Activated naive CD8-positive, alpha-beta T cell treated with anti-CD3 and anti-CD28 coated beads, Interleukin-2, amount 50 U/mL, for 24 hours (primary cell): ENCODE measurements at regions not wholly inside any gene's neighbourhood (a gene's known extent, or its start where the extent isn't known, plus 50 kb on each side); places are given as distances from the start of the nearest gene placed in this dataset.
"Not testable (repeated sequence)": the region's sequence is repeated elsewhere in the genome, so short reads cannot be mapped to it uniquely, and the experiment has no call there.

Source experiments
- ATAC-seq: fragments of 150-1000 bp; cut with Tn5 transposase; one replicate; pipeline ENCODE4 v1.10.0; 2021
- DNase-seq: peaks from one replicate; pipeline ENCODE4 v3.0.0; 2021
- H3K27ac Mint-ChIP-seq: one replicate; pipeline ENCODE4 v1.8.0; 2021; ENCODE audit warnings: mild to moderate bottlenecking, mixed read lengths
- H3K27me3 Mint-ChIP-seq: one replicate; pipeline ENCODE4 v1.8.0; 2021; ENCODE audit warnings: mixed read lengths
- H3K36me3 Mint-ChIP-seq: one replicate; pipeline ENCODE4 v1.8.0; 2021; ENCODE audit warnings: low read depth, mixed read lengths
- H3K4me1 Mint-ChIP-seq: one replicate; pipeline ENCODE4 v1.8.0; 2021; ENCODE audit warnings: mixed read lengths
- H3K4me3 Mint-ChIP-seq: one replicate; pipeline ENCODE4 v1.8.0; 2021; ENCODE audit warnings: mild to moderate bottlenecking, moderate library complexity, mixed read lengths
- H3K9me3 Mint-ChIP-seq: one replicate; pipeline ENCODE4 v1.8.0; 2021; ENCODE audit warnings: mixed read lengths

DNA sequence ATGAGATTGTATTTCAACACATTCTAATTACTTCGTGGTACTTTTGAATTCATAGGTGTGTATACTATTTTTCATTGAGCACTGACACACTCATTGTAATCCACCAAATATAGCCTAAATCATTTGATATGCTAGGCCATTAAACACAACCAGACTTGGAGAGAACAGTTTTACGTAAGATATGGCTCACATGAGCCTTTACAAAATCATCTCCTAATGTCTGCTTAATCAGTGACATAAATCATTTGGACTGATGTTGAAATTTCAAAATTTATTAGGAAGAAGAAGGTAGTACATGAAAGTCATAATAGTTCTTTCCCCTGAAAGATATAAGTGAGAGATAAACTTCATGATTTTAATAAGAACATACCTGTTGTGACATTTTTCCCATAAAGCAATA is 550.2 kb upstream of the LINC00305 start:
- Mint-ChIP-seq H3K36me3 (no peaks in the 10 kb centered on the region), H3K27me3 (no peaks in the 10 kb centered on the region), H3K9me3 (peaks cover 5% of the 10 kb centered on the region), H3K4me1 (no peaks in the 10 kb centered on the region), H3K4me3 (no peak overlapping the region), H3K27ac (no peak overlapping the region)
- no peak for DNase-seq
- ATAC-seq, result no peak

DNA sequence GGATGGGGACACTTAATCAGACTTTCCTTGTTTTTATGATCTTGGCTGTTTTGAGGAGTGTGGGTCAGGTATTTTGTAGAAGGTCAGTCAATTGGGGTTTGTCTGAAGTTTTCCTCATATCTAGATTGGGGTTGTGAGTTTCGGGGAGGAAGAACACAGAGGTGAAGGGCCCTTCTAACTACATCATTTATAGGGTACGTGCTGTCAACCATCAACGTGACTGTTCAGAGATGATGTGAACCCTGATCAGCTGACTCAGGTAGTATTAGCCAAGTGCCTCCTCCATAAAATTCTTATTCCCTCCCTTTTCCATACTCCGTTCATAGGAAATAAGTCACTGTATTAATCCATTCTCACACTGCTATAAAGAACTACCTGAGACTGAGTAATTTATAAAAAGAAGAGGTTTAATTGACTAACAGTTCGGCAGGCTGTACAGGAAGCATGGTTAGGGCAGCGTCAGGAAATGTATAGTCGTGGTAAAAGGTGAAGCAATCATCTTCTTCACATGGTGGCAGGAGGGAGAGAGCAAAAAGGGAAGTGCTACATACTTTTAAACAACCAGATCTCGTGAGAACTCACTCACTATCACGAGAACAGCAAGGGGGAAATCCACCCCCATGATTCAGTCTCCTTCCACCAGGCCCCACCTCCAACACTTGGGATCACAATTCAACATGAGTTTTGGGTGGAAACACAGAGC is 547.1 kb upstream of the LINC00305 start:
- Mint-ChIP-seq H3K4me1 (no peaks in the 10 kb centered on the region), H3K27ac (no peak overlapping the region), H3K9me3 (no peaks in the 10 kb centered on the region), H3K27me3 (no peaks in the 10 kb centered on the region), H3K4me3 (no peak overlapping the region), H3K36me3 (no peaks in the 10 kb centered on the region)
- no peak for DNase-seq
- ATAC-seq, result no peak

DNA sequence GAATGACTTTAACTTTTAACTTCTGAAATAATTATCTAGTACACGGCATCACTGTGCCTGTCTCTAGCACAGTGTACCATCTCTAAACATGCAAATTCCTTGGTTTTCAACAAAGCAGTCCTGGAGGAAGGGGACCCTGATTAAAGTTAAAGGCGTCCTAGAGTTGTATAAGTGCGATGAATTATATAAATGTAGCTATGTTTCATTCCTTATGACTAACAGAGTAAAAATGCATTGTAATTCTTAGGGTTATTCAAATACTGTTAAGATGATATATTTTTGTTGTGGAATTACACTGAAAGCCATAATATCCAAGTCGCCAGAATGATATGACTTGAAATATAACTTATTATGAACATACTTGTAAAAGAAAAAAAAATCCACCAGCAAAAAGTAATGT is 544.9 kb upstream of the LINC00305 start:
- no peak for ATAC-seq
- no peak overlapping the region for H3K27ac Mint-ChIP-seq
- no peaks in the 10 kb centered on the region for H3K27me3 Mint-ChIP-seq
- no peaks in the 10 kb centered on the region for H3K4me1 Mint-ChIP-seq
- no peaks in the 10 kb centered on the region for H3K9me3 Mint-ChIP-seq
- H3K36me3 Mint-ChIP-seq, result no peaks in the 10 kb centered on the region
- H3K4me3 Mint-ChIP-seq, result no peak overlapping the region
- no peak for DNase-seq

DNA sequence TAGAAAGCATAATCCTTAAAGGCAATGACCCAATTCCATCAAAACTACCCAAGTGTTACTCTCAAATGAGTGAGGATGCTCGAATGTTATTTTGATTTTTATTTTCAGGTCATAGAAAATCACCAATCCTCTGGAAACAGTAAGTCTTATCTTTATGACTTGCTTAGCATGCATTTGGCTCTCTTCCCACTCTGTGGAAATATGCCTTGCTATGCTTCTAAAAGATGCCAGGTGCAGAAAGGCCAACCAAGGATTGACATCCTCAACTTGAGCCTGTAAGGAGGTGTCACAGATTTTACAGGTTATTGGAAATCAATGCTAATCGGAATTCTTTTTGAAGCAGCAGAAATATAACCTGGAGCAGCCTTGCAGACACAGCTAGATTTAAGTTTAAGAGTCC is 543.9 kb upstream of the LINC00305 start:
- H3K9me3 Mint-ChIP-seq, result no peaks in the 10 kb centered on the region
- no peaks in the 10 kb centered on the region for H3K4me1 Mint-ChIP-seq
- ATAC-seq (no peak), DNase-seq (no peak)
- H3K36me3 Mint-ChIP-seq, result no peaks in the 10 kb centered on the region
- no peaks in the 10 kb centered on the region for H3K27me3 Mint-ChIP-seq
- H3K4me3 Mint-ChIP-seq, result no peak overlapping the region
- H3K27ac Mint-ChIP-seq, result no peak overlapping the region

DNA sequence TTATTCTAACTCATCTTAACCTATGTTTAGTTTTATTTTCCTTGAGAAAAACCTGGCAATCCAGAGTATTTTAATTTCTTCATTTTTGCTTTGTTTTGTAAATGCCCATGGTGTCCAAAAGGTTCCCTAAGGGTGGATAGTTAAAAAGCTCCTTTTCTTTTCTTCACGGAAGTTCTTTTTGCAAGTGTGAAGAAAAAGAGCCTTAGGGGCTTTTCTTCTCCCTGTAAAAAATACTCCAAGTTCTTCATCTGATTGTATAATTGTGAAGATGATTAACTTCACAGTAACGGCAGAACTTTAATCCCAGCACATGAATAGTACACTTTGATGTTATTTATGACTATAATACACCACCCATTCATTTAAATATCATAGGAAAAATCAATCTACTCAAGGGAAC is 530.2 kb upstream of the LINC00305 start:
- Mint-ChIP-seq H3K4me3 (no peak overlapping the region), H3K27me3 (no peaks in the 10 kb centered on the region), H3K27ac (no peak overlapping the region), H3K9me3 (peaks cover 9% of the 10 kb centered on the region), H3K4me1 (no peaks in the 10 kb centered on the region), H3K36me3 (no peaks in the 10 kb centered on the region)
- no peak for DNase-seq
- ATAC-seq, result no peak

DNA sequence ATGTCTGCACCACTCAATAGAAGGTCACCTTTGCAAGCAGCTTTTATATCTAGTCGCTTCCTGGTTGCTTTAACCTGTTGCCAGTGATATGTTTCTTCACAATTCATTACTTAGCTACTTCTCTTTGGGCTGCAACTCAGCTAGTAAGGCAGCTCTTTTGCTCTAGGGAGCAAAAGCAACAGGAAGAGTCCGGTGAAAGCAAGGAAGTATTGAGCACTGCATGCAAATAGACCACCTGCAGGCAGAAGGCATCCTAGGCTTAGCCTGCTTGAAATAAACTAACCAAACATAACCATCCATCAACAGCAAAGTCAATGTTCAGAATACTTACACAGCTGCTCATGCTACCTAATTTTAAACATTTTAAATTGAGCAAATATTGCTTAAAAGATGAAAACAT is 529.2 kb upstream of the LINC00305 start:
- H3K9me3 Mint-ChIP-seq, result peaks cover 9% of the 10 kb centered on the region
- no peaks in the 10 kb centered on the region for H3K36me3 Mint-ChIP-seq
- H3K4me3 Mint-ChIP-seq, result no peak overlapping the region
- H3K4me1 Mint-ChIP-seq, result no peaks in the 10 kb centered on the region
- H3K27me3 Mint-ChIP-seq, result no peaks in the 10 kb centered on the region
- H3K27ac Mint-ChIP-seq, result no peak overlapping the region
- DNase-seq (no peak), ATAC-seq (no peak)

DNA sequence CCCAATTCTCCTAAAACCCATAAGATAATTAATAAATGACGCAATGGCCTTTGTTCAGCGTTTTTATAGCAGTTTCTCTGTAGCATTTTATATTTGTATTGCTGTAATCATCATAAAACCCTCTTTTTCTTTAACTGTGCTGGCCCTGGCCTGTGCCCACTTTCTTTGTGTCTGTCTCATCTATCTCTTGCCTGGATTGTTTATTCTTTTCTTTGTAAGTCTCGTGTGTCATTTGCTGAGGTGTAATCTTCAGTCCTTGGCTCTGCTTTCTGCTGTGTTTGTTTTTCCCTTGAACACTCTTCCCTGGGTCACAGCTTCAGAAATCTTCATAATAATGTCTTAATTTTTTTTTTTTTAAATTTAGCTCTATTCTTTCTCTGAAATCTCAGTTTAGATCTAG is 525.8 kb upstream of the LINC00305 start:
- Mint-ChIP-seq H3K4me3 (no peak overlapping the region), H3K36me3 (no peaks in the 10 kb centered on the region)
- no peak for ATAC-seq

DNA sequence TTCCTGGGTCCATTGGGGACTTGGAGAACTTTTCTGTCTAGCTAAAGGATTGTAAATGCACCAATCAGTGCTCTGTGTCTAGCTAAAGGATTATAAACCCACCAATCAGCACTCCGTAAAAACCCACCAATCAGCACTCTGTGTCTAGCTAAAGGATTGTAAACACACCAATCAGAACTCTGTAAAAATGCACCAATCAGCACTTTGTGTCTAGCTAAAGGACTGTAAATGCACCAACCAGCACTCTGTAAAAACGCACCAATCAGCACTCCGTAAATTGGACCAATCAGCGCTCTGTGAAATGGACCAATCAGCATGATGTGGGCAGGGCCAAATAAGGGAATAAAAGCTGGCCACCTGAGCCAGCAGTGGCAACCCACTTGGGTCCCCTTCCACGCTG is 522.4 kb upstream of the LINC00305 start:
- not testable (repeated sequence) for DNase-seq, H3K4me1 Mint-ChIP-seq, H3K36me3 Mint-ChIP-seq

More for the DNA sequence above, 525.8 kb upstream of the LINC00305 start:
- H3K4me1 Mint-ChIP-seq, result no peaks in the 10 kb centered on the region
- peaks cover 10% of the 10 kb centered on the region for H3K9me3 Mint-ChIP-seq
- H3K27ac Mint-ChIP-seq, result no peak overlapping the region
- H3K27me3 Mint-ChIP-seq, result no peaks in the 10 kb centered on the region
- no peak for DNase-seq

DNA sequence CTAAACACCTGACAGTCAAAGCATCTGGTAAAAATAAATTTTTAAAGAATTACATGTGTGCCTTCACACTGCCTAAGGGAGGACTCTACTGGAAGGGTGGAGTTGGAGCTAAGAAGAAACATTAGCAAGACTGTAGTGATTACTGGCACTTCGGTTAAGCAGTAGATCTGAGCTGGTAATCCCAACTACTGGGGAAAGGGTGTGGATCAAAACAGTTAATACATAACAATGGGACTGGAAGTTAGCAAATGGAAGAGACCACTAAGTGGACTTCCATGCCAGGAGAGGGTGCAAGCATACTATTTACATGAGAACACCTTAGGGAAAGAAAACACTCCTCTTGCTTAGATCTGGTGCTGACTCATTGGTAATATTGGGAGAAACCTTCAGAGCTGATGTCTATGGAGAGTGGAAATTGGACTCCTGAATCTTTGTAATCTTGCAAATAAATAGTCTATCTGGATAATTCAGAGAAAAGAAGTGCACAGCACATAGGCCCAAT is 519.6 kb upstream of the LINC00305 start:
- Mint-ChIP-seq H3K4me1 (no peaks in the 10 kb centered on the region), H3K4me3 (no peak overlapping the region), H3K36me3 (no peaks in the 10 kb centered on the region), H3K27me3 (no peaks in the 10 kb centered on the region), H3K27ac (no peak overlapping the region), H3K9me3 (peaks cover 16% of the 10 kb centered on the region)
- ATAC-seq (no peak), DNase-seq (no peak)

More for the DNA sequence above, 522.4 kb upstream of the LINC00305 start:
- peaks cover 10% of the 10 kb centered on the region for H3K9me3 Mint-ChIP-seq
- not testable (repeated sequence) for H3K4me3 Mint-ChIP-seq, H3K27ac Mint-ChIP-seq, ATAC-seq, H3K27me3 Mint-ChIP-seq

DNA sequence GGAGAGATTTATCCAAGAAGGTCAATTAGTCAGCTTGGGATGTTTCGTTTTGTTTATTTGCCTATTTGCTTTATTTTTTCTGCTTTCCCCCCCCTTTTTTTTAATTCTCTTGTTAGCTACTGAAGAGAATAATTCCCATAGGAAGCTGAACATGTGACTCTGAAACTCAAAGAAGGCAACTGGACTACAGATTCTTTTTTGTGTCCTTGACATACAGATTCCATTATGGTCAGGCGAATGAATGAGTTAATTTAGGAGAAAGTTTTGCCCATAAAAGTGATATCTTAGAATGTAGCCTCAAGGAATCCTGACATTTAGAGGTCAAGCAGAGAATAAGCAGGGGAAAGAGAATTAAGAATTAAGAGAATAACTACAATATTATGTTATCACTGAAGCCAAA is 514.2 kb upstream of the LINC00305 start:
- H3K27ac Mint-ChIP-seq, result no peak overlapping the region
- ATAC-seq, result no peak
- H3K4me3 Mint-ChIP-seq, result no peak overlapping the region
- peaks cover 6% of the 10 kb centered on the region for H3K9me3 Mint-ChIP-seq
- no peaks in the 10 kb centered on the region for H3K27me3 Mint-ChIP-seq
- DNase-seq, result no peak
- H3K36me3 Mint-ChIP-seq, result no peaks in the 10 kb centered on the region
- H3K4me1 Mint-ChIP-seq, result no peaks in the 10 kb centered on the region

DNA sequence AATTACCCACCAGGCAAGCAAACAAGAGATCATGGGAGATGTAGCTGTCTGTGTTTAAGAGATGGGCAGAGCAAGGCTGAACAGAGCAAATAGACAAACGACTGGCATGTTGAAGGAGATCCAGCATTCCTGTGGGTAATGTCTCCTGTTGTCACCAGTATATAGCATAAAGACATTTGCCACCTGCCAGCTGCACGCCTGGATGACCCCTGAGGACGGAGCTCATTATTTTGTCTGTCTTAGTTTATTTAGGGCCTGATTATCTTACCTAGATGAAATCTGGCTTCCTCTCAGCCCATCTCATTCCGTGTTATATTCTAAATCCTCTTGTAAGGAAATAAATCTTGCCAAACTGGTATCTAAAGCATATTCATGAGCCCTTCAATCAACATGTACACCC is 510.3 kb upstream of the LINC00305 start:
- H3K27me3 Mint-ChIP-seq, result no peaks in the 10 kb centered on the region
- H3K9me3 Mint-ChIP-seq, result no peaks in the 10 kb centered on the region
- no peak overlapping the region for H3K27ac Mint-ChIP-seq
- no peak overlapping the region for H3K4me3 Mint-ChIP-seq
- no peaks in the 10 kb centered on the region for H3K36me3 Mint-ChIP-seq
- ATAC-seq (no peak), DNase-seq (no peak)
- H3K4me1 Mint-ChIP-seq, result no peaks in the 10 kb centered on the region

DNA sequence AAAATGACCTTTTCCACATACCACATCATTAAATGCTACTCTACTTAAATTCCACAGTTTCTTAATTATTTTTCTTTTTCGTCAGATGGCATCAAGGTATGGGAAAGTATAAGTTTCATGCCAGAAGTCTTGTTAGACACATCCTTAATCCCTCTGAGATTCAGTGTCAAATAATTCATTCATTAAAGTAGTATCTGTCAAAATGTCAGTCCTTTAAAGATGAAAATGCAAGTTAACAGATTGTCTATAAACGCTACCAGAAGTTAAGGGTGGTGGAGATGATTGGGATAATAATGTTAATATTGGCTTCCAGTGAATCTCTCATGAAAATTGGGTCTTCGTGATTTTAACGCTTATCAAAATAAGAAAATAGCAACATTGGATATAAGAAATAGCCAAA is 504.2 kb upstream of the LINC00305 start:
- Mint-ChIP-seq H3K36me3 (no peaks in the 10 kb centered on the region), H3K4me1 (no peaks in the 10 kb centered on the region), H3K27me3 (no peaks in the 10 kb centered on the region), H3K9me3 (no peaks in the 10 kb centered on the region), H3K4me3 (no peak overlapping the region), H3K27ac (no peak overlapping the region)
- DNase-seq (no peak), ATAC-seq (no peak)

DNA sequence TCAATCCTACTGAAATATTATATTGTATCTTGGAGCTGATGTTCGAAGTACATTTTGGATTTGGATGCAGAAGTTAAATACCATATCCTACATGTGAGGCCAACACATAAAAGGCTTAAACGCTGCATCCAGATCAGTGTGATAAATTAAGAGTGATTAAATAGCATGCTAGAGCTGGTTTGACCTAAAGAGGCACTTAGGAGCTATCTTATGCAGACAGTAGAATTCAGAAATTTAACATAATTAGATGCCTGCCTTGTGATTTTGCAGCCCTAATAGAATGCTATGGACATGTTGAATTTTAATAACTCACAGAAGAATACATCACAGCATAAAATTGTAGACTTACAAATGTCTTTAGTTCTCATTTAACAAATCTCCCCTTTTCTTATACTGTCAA is 501.2 kb upstream of the LINC00305 start:
- peaks cover 5% of the 10 kb centered on the region for H3K9me3 Mint-ChIP-seq
- H3K27ac Mint-ChIP-seq, result no peak overlapping the region
- no peaks in the 10 kb centered on the region for H3K36me3 Mint-ChIP-seq
- H3K27me3 Mint-ChIP-seq, result no peaks in the 10 kb centered on the region
- H3K4me1 Mint-ChIP-seq, result no peaks in the 10 kb centered on the region
- DNase-seq (no peak), ATAC-seq (no peak)
- H3K4me3 Mint-ChIP-seq, result no peak overlapping the region

DNA sequence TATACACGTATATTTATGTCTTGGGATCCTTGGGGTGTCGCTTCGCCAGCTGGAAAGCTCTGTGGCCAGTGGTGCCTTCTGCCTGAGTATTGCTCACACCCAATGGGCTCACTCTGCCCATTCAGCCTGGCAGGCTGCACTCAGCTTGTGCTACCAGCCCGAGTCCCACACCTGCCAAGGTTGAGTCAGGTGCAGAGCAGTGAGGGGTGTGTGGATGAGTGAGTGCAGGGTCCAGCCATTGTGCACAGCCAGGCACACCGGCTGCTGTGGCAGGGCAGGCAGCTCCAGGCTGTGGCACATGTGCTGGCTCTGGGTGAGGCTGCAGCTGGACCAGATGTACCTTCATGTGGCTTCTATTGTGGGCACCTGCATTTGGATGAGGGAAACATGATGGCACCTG is 496.9 kb upstream of the LINC00305 start:
- no peak for ATAC-seq

DNA sequence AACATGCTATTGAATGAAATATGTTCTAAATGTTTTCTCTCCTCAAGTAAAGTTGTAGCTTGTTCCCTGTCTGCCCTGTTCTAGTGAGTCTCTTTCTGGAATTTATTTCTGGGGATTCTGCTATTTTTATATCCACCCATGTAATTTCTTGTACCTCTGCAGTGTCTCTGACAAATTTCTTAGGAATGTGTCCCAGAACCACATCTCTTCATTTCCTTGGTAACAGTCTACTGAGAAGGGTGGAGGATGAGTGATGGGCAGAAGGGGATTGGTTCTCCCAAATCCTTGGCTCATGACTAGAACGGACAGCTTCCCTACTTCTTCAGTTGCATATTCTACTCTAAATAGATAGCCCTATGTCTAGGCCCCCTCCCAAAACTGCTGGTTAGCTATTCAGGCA is 490.6 kb upstream of the LINC00305 start:
- peak overlapping the region; percentile 19 for H3K27ac Mint-ChIP-seq
- H3K36me3 Mint-ChIP-seq, result no peaks in the 10 kb centered on the region
- H3K4me3 Mint-ChIP-seq, result no peak overlapping the region

More for the DNA sequence above, 496.9 kb upstream of the LINC00305 start:
- Mint-ChIP-seq H3K9me3 (peaks cover 9% of the 10 kb centered on the region), H3K4me3 (no peak overlapping the region), H3K4me1 (no peaks in the 10 kb centered on the region), H3K27ac (no peak overlapping the region), H3K27me3 (no peaks in the 10 kb centered on the region), H3K36me3 (no peaks in the 10 kb centered on the region)
- no peak for DNase-seq

More for the DNA sequence above, 490.6 kb upstream of the LINC00305 start:
- H3K27me3 Mint-ChIP-seq, result no peaks in the 10 kb centered on the region
- no peaks in the 10 kb centered on the region for H3K4me1 Mint-ChIP-seq
- DNase-seq (no peak), ATAC-seq (no peak)
- peaks cover 12% of the 10 kb centered on the region for H3K9me3 Mint-ChIP-seq
